GM18909 (cell line): ENCODE measurements at regions not wholly inside any gene's neighbourhood (a gene's known extent, or its start where the extent isn't known, plus 50 kb on each side); places are given as distances from the start of the nearest gene placed in this dataset.

Experiments
- ATAC-seq: cut with Tn5 transposase; IDR thresholded peaks from one replicate; pipeline ENCODE4 v1.9.1; 2021; ENCODE audit warnings: mild to moderate bottlenecking; ENCODE audit not compliant: unreplicated experiment, poor library complexity

- no peak for ATAC-seq
Observed at GRCh38 chr18:75824661-75825060, 397.2 kb upstream of the SMIM21 start.

- no peak for ATAC-seq
Observed at GRCh38 chr18:75823471-75823870, 396.0 kb upstream of the SMIM21 start.

- ATAC-seq = no peak
Observed at GRCh38 chr18:75818383-75818782, 390.9 kb upstream of the SMIM21 start.

- no peak for ATAC-seq
Observed at GRCh38 chr18:75815767-75816166, 388.3 kb upstream of the SMIM21 start.

- ATAC-seq = no peak
Observed at GRCh38 chr18:75812761-75813160, 385.3 kb upstream of the SMIM21 start.

GRCh38 chr18:75810961-75811551, 383.6 kb upstream of the SMIM21 start:
- no peak for ATAC-seq

- ATAC-seq = no peak
Observed at GRCh38 chr18:75810516-75810915, 383.0 kb upstream of the SMIM21 start.

GRCh38 chr18:75809926-75810255, 382.4 kb upstream of the SMIM21 start:
- no peak for ATAC-seq

GRCh38 chr18:75809151-75809925, 381.8 kb upstream of the SMIM21 start:
- no peak for ATAC-seq

- ATAC-seq = no peak
Observed at GRCh38 chr18:75805265-75805664, 377.8 kb upstream of the SMIM21 start.

- no peak for ATAC-seq
Observed at GRCh38 chr18:75802681-75803080, 375.2 kb upstream of the SMIM21 start.

- no peak for ATAC-seq
Observed at GRCh38 chr18:75801178-75801577, 373.7 kb upstream of the SMIM21 start.

GRCh38 chr18:75800331-75800648, 372.8 kb upstream of the SMIM21 start:
- no peak for ATAC-seq

GRCh38 chr18:75799449-75800330, 372.2 kb upstream of the SMIM21 start:
- no peak for ATAC-seq

- ATAC-seq = no peak
Observed at GRCh38 chr18:75797046-75797445, 369.5 kb upstream of the SMIM21 start.

- no peak for ATAC-seq
Observed at GRCh38 chr18:75790796-75791195, 363.3 kb upstream of the SMIM21 start.

GRCh38 chr18:75790111-75790510, 362.6 kb upstream of the SMIM21 start:
- no peak for ATAC-seq

- ATAC-seq = no peak
Observed at GRCh38 chr18:75785834-75786233, 358.3 kb upstream of the SMIM21 start.

- no peak for ATAC-seq
Observed at GRCh38 chr18:75785206-75785605, 357.7 kb upstream of the SMIM21 start.

GRCh38 chr18:75784390-75784789, 356.9 kb upstream of the SMIM21 start:
- no peak for ATAC-seq

GRCh38 chr18:75783566-75784281, 356.2 kb upstream of the SMIM21 start:
- no peak for ATAC-seq
